HG03159 (cell line): ENCODE measurements at regions not wholly inside any gene's neighbourhood (a gene's known extent, or its start where the extent isn't known, plus 50 kb on each side); places are given as distances from the start of the nearest gene placed in this dataset.

Source experiments
- ATAC-seq: cut with Tn5 transposase; IDR thresholded peaks from one replicate; pipeline ENCODE4 v1.9.1; 2021; ENCODE audit warnings: mild to moderate bottlenecking, moderate library complexity; ENCODE audit not compliant: unreplicated experiment

DNA sequence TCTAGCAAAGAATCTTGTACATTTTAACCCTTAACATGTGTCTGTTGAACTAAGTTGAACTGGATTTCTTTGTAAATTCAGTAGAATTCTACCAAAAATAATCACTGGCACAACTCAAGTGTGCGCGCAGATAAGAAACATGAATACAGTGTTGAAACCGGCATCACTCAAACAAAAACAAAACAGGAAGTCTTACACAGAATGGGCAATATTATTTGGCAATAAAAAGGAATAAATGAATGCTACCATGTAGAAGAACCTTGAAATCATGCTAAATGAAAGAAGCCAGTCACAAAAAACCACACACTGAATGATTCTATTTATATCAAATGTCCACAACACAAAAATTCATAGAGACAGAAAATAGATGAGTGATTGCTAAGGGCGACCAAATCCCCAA lies 102.9 kb upstream of the ZFHX3 start:
- ATAC-seq = no peak

- ATAC-seq = no peak
Observed at GRCh38 chr16:73149334-73149733, 101.4 kb upstream of the ZFHX3 start.

GRCh38 chr16:73147958-73148357 lies 100.0 kb upstream of the ZFHX3 start:
- no peak for ATAC-seq

GRCh38 chr16:73145166-73145880 lies 97.4 kb upstream of the ZFHX3 start:
- no peak for ATAC-seq

GRCh38 chr16:73143576-73144422 lies 95.9 kb upstream of the ZFHX3 start:
- no peak for ATAC-seq

DNA sequence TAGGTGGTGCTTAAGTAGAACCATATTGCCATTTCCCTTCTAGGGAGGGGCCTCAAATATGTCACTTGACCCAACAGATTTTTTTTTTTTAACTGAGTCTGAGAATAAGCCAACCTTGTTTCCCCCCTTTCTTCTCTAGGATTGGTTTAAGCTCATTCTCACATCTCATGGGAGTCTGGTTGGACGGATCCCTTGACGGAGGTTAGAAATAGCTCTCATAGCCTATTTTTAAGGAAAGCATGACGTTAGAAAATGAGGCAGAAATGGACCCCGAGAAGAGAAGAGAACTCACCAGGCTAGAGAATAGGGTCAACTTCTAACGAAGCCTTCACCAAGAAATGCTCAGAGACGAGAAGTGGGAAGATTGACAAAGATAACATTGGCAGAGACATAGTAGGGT lies 95.1 kb upstream of the ZFHX3 start:
- no peak for ATAC-seq

GRCh38 chr16:73142053-73142854 lies 94.3 kb upstream of the ZFHX3 start:
- no peak for ATAC-seq

DNA sequence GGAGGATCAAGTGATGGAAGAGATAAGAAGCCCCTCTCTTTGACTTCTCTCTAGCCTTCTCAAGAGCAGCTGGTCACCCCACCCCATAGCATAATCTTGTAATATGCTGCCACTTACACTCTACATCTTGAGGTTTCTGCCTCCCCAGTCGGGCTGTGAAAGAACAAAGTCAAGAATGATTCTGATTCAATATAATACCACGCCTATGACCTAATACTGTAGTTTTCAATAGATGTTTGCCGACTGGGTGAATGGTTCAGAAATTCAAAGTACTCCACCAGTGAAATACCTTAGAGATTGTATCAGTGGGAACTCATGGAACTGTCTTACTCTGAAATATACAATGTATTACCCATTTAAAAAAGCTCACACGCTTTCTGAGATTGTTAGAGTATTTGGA lies 93.0 kb upstream of the ZFHX3 start:
- ATAC-seq = no peak

DNA sequence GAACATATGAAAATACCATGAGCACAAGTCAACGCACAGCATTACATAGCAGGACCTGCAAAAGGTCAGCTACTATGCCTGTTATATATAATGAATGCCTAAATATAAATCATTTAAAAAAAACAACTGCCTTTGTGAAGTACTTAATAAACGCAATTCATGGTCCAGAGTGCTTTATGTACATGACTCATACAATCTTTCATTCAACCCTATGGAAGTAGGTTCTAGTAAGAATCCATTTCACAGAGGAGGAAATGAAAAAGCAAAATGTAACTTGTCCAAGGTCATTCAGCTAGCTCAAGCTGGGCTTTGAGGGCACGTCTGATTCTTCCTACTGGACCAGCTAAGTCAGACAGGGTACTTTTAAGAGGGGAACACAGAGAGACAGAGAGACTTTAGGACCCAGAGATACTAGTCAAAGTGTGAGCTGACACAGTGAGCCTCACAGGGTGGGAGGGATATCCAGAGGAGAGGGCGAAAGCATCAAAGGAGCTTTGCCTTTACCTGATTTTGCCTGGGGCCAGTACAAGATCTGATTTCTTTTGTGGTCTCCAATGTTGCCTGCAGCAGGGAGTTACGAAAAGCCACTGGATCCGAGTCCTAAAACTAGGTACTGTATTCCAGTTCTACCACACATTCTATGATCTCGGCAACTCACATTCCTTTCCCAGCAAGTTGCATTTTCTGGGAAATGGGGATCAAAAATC lies 83.4 kb upstream of the ZFHX3 start:
- ATAC-seq = no peak

GRCh38 chr16:73129455-73129854 lies 81.5 kb upstream of the ZFHX3 start:
- no peak for ATAC-seq

DNA sequence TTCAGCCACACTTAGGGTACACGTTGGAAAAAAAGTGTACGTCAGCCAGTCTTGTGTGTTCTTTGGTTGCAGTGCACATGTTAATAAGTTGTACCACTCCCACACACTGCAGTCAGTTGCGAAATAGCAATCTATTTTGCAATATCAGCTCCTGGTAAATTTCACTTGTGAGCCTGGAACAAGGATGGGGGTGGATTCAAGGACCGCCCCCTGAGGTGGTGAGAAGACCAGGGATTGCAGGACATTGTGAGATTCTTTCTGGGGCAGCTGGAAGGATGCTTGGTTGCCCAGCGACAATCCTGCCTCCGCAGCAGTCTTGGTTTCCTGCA lies 78.6 kb upstream of the ZFHX3 start:
- ATAC-seq = no peak

GRCh38 chr16:73125850-73126524 lies 78.1 kb upstream of the ZFHX3 start:
- ATAC-seq = no peak

DNA sequence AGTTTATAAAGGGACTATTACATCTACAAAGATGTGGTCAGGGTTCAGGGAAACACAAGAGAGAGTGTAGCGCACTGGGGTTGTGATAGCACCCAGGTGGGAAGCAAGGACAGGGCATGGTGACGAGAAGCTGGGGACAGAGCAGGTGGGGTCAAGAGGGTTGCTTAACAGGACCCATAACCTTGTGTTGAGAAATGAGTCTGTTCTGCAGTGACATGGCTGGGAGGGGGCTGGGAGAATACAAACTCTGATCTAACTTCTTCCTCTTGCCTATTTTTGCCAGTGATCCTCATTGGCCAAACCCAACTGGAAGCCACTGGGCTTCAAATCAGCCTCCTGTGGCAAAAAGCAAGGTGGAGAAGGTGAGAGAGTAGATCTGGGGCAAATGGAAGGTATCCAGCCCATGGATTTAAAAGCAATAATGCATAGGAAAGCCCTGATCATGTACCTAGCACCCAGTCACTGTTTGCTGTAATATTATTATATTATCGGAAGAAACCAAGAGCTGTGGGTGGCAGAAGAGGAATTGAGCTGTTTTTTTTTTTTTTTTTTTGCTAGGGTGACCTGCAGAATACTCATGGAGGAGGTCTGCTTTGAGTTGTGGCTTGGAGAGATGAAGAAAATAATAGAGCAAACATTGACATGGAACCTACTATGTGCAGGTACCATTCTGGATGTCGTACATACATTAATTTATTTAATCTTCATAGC lies 76.9 kb upstream of the ZFHX3 start:
- no peak for ATAC-seq

DNA sequence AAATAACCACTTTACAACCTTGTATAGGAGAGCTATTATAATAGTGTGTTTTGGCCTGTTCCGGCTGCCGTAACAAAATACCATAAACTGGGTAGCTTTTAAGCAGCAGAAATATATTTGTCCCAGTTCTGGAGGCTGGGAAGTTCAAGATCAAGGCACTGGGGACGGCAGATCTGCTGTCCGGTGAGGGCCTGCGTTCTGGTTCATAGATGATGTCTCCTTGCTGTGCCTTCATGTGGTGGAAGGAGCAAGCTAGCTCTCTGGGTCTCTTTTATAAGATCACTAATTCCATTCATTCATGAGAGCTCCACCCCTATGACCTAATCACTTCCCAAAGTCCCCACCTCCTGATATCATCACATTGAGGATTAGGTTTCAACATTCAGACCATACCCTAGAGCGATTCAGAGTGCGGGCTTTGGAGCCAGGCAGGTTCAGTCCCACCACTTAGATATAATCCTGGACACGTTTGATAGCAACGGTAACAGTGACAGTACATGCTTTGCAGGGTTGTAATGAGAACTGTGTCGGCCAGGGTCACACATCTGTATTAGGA lies 76.2 kb upstream of the ZFHX3 start:
- ATAC-seq = no peak

DNA sequence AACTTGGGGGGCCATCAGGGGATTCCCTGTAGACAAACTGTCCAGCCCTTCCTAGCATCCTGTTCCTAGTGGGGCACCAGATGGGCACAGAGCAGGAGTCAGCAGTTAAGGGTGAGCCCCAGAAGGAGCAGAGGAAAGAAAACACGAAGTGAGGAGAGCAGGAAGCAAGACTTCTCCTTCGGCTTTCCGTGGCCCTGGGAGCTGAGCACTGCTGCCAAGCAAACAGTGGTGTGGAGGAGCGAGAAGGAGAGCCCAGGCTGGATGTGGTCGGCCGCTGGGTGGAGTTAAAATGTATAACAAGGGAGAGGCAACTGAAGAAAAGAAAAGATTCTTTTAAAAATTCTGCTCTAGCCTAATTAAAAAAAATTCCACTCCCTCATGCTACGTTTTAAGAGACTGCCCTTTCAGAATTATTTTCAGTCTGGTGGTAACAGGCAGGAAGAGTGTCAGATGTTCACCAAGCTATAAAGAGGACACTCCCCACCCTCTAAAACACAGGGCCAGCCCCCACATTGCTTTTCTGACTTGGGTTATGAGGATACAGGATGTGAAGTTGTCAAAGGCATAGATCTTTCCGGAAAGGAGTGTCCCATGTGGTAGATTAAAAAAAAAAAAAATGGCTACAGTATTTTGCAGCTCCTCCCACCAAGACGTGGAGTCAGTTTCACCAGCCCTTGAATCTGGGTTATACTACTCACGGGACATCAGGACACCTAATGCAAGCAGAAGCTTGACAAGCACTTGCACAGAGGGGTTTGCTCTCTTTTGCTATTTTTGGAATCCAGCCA lies 74.9 kb upstream of the ZFHX3 start:
- no peak for ATAC-seq

GRCh38 chr16:73116576-73116975 lies 68.6 kb upstream of the ZFHX3 start:
- no peak for ATAC-seq

DNA sequence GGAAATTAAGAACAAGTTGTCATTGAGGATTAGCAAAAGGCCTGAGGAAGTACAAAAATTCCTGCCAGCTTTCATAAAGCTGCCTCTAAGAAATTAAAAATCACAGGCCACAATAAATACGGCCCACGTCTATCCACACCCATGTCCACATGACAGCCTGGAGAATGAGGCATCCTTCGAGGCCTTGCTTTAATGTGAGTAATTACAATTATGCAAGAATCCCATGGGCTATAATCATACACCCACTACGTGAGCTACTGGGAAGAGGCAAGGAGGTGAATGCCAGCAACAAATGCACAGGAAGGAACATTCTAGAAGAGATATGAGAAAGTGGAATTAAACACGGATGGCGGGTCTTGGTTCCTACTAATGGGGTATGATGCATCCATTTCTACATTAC lies 65.4 kb upstream of the ZFHX3 start:
- no peak for ATAC-seq

DNA sequence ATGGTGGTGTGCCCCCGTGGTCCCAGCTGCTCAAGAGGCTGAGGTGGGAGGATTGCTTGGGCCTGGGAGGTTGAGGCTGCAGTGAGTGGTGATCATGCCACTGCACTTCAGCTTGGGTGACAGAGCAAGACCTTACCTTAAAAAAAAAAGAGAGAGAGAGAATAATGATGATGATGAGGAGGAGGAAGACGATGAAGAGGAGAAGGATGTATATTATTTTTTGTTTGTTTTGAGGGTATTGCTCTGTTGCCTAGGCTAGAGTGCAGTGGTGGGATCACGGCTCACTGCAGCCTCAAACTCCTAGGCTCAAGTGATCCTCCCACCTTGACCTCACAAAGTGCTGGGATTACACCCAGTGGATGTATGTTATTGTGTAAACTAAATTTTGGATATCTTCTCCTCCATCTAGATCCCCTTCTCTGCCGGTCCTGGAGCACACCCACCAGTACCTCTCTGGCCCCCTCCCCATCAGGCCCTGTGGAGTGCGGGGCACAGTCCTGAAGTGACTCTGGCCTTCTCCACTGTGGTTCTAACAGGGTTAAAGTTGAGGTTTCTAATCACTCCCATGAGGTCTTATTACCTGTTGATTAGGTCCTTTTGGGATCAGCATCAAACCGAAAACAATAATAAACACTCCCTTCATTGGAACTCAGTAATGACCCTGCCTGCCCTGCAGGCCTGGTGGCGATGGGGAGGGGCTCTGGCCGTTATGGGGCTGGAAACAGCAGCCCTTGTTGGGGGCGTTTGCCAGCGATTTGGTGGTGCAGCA lies 60.5 kb upstream of the ZFHX3 start:
- no peak for ATAC-seq
